CD1c-positive myeloid dendritic cell (primary cell): ENCODE measurements at regions not wholly inside any gene's neighbourhood (a gene's known extent, or its start where the extent isn't known, plus 50 kb on each side); places are given as distances from the start of the nearest gene placed in this dataset.

Experiments used
- DNase-seq: peaks from one replicate; pipeline ENCODE4 v3.0.0-alpha.2; 2016; ENCODE audit errors: extremely low spot score

DNA sequence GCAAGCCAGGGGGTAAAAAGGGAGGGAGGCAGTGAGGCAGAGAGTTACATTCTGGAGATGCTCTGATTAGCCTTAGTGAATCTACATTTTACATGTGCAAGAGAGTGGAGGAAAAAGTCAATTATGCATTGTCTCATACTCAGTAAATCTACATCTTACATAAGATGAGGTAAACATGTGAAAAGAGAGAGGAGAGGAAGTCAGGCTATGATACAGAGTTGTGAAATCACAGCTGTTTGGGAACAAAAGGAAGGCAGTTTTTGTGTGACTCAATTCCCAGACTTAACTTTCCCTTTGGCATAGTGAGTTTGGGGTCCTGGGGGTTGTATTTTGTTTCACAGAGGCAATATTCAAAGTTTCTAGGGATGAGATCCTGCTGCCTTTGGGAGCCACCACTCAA, 67.8 kb downstream of the GP2 start:
- no peak for DNase-seq

DNA sequence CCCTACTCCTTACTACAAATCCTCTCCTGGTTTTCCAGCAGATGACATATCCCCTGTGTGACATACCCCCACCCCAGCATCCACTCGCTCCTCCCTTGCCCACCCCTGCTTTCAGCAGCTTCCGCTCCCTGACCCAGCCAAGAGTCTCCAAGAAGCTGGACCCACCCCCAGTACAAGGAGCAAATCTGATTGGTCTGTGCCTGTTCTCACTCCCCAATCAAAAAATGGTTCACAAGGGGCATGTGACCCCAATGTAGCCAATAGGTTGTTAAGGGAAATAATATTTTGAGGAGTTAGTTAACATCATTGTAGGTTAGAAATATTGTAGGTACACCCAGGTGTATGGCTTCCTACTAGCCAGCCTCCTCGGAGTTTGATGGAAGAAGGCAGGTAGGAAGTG, 70.1 kb downstream of the GP2 start:
- DNase-seq = no peak

DNA sequence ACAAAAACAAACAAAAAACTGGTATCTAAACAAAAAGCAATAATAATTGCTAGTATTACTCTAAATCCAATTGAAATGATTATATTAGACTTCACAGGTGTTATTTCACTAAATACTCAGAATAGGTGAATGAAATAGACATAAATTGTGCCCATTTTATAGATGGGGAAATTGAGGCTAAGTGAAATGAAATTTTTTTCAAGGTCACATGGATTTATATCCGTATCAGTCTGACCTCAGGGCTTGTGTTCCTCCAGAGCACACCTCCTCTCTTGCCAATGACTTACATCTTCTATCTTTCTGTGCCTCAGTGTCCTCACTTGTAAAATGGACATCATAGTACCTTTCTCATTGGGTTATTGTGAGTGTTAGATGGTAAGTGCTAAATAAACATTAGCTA, 72.3 kb downstream of the GP2 start:
- no peak for DNase-seq

DNA sequence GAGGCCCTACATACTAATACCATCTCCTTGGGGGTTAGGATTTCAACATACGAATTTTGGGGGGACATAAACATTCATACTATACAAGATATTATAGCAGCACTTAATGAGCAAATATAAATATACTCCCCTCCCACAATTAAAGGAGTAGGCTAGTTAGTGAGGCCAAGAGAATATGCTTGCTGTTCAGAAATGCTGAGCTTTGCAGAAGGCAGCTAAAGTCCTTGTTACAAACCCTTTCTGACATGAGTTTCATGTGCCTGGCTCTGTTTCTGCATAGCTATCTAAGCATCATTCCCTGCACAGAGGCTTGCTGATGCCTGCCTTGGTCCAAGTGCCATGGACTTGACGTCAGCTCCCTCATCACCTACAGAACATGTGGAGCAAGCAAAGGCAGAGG, 73.5 kb downstream of the GP2 start:
- DNase-seq = no peak

DNA sequence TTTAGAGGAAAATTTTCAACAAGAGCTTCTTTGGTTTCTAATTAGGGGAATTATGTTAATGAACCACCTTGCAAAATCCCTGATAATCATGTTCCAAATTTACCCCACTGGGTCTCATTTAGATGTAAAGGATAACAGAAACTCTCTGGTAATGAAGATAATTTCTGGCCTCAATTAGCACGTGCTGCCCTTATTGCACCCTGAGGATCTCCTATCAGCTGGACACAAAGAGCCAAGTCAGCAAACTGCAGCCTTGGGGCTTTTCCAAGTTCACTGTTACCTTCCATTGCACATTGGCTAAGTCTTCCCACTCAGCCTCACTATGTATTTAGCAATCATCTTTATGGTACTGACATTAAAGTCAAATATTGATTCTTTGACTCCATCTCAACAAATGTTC, 78.1 kb downstream of the GP2 start:
- no peak for DNase-seq

DNA sequence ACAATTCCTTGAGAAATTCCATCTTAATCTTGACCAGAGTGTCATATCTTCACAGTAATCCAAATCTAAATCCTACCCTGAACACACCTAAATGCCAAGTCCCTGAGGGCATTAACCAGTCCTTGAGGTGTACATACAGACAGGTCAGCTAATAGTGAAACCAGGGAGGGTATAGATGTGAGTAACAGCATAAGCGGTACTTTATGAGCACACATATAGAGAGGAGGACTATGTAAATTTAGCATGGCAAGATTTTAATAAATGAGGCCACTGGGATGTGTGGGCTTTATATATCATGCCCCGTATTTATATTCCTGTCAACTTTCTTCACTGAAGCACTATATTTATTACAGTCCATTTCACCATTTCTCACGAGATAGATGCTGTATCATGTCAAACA, 80.2 kb downstream of the GP2 start:
- no peak for DNase-seq

DNA sequence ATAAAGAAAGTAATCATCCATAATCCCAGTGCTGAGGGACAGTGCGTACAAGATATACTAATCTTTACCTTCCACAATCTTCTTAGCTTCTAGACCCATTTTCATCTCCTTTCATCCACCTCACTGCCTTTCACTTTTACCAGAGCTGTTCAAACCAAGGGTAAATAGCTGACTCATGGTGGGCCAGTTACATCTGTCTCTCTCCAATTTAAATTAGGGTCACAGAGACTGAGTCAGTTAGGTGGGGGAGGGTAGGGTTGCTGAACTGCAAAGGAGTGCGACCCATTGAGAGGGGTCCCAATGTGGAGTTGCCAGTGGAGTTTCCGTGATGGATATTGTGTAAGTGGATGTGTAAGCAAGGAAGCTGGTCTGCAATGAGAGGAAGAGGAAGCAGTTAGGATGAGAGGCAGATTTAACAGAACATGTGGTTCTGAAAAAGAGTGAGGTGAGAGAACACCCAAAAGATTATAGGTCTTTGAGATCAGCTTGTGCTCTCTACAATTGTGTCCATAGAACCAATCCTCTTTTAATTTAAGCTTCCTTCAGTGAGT, 83.5 kb downstream of the GP2 start:
- DNase-seq = no peak

DNA sequence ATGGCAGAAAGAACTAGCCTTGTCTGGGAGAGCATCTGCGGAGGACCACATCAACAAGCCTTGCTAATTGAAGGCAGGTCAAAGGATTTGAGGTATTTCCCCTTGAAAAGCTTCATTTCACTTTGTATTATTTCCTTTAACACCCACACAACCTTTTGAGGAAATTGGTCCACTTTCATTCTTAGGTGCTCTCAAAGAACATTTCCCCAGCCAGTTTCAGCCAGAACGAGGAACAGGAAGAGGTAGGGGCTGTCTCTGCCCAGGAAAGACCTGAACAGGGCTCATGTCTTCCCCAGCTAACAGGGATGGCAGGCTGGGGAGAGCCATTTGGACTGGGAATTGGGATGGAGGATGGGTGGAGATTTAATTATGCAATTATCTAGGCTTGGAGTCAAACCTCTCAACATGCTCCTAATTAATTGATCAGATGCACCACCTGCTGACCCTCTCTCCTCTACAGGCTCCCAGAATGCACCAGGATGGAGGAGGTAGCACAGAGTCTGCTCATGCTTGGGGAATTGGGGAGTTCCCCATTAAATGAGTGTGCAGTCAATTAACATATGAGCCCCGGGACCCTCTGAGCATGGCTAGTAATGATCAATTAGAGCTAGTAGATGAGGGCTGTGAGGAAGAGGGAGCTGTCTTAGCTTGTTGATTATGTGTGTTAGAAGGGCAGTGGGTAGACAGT, 84.6 kb downstream of the GP2 start:
- DNase-seq = peak; percentile 3

DNA sequence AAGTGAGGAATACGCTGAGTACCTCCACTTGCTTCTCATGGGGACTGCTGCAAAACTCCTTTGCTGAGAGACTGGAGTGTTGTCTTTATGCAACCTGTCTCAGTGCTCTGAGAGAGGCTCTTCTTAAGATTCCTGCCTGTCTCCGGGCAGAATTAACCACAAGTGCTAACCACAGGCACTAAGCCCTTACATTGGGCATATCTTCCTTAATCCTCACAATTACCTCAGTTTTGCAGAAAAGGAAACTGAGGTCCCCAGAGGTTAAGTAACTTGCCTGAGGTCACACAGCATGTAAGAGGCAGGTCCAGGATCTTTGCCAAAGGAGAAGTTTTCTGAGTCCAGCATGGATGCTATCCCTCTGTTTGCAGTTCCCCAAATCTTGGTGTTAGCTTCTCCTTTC, 86.0 kb downstream of the GP2 start:
- no peak for DNase-seq

DNA sequence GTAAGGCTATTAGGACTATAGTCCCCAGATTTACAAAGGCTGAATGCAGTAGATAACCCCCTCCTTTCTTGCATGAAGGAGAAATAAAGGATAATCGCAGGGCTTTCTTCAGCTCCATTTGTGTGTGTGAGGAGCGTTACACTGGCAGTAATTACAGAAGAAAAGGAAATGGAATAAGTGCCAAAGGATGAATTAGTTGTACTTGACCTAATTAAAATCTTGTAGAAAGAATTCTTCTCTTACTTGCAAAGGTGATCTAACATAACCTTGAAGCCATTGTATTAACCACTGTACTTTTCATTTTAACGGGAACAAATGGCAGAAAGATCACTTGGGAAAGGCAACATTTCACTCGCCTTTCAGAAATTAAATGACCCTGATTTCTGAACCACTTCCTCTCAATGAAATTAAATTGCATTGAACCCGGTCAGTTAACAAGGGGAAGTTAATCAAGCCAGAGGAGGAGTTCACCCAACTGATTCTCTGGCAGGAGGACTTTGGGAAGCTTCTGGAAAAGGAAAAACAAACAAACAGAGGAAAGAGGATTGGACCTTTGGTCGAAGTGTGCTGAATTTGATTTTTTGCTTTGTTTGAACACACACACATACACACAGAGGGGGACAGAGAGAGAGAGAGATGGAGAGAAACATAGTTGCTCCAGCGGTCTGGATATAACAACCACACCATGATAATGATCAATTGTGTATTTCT, 90.6 kb downstream of the GP2 start:
- DNase-seq = no peak

DNA sequence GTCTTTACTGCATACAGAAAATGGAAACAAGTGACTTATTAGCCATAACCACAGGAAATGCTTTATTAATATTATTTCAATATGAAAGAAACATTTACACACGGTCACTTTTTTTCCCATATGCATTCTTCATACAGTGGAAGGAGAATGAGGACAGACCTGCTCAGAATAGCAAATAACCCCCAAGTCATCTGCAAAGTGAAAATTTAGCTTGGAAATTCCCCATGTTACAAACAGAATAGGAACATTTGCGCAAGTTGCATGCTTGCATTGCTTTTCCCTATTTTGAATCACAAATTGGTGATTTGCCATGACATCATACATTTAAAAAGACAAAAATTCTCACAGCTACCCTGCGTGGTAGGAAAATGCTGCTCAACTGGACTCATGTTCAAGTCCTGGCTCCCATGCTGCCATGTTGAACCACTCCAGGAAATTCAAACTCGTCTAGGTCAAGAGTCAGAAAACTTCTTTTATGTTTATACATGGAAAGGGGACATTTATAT, 102.0 kb downstream of the GP2 start:
- no peak for DNase-seq

DNA sequence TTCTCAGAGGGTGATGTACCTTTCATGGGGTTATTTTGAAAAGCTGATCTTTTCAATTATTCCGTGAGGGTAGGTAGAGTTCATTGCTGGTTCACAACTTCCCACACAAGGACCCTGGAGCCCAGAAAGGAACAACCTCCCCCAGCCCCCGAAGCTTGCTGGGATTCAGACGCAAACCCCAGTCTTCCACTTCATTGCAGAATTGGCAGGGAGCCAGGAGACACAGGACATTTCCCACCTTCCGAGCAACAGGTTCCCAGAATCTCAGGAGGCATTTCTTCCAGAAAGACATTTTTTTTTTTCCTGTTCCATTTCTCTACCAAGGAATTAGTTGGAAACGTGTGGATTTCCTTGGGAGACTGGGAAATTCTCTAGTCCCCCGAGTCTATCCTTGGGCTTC, 106.1 kb downstream of the GP2 start:
- DNase-seq = no peak

DNA sequence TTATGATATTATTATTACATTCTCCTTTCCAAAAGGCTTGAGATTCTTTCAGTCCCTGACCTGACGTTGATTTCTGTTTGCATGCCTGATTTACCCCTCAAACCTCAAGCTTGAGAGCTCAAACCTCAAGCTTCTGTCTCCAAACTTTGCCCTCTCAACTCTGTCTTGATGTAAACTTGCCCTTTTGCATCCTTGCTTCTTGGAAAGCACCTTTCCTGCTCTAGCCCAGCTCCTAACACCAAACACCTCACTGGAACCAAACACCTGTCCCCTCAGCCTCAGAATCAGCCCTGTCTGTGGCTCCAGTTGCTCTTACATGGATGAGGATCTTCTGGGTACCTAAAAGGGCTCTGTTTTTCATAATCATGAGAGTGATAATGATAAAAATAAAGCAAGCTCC, 109.2 kb downstream of the GP2 start:
- DNase-seq = no peak

DNA sequence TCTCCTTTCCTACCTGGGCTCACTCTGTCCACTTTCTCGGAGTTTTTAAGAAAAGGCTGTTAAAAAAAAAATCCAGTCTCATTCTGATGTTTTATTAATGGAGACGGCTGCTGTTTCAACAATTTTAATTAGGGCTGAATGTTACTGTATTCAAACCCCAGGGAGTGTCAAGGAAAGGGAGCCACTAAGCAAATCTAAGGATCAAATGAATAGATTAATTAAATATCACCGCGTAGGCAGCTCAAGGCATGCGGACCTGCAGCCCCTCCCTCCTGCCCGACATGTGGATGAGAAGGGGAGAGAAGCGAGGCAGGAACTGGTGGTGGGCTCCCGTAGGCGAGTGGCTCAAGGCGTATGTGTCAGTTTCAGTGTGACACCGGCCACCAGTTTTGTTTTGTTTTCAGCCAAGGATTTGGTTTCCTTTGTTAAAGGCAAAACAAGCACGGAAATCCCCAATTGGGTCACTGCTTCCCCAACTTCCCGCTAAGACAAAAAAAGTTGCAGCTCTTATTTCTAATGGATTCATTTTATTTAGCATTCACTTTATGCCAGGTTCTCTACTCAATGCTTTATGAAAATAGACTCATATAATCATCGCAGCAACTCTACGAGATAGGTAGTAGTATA, 110.6 kb downstream of the GP2 start:
- no peak for DNase-seq

DNA sequence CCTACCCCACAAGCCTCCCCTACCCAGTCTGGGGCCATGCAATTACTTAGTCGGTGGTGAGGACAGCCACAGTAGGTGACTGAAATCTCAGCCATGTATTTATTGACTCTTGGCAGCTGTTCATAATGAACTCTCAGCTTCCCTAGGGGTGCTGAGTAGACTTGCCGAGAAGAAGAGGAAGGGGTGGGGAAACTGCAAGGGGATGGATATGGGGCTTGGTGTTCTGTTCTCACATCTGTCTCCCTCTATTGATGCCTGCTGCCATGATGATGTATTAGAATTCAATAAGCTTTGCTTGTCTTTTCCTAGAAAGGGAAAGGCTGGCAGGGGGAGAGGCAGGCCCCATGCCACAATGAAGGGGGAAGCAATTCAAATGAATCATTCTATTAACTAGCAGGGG, 112.9 kb downstream of the GP2 start:
- DNase-seq = no peak

DNA sequence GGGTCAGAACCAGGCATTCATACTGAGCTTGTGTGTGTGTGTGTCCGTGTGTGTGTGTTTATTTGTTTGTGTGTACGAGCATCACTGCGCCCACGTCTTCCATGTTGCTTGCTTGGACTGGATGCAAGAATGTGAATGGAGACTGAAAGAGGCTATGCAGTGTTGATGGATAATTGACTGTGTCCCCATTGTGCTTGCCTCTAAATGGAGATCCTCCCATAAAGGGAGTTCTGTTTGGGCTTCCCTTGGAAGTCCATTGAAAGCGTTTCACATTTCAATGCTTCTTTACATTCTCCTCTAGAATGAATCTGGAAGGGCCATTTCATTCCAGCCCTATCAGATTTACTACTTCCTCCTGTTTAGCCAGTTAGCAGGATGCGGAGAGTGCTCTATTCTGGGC, 124.0 kb downstream of the GP2 start:
- no peak for DNase-seq

DNA sequence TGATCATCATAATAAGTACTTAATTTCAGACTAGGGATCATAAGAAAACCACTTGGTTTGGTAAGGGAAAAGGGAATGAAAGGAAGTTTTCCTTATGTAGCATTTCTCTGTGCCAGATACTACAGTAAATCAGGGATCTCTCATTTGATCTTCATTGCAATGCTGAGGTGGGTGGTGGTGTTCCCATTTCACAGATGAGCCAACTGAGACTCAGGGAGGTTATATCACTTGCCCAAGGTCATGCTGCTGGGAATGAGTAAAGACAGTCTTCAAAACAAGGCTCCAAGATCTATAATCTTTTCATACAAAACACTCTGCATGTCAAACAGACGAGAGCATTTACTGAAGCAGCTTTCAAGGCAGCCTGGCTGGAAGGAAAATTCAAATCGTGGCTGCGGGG, 124.6 kb downstream of the GP2 start:
- no peak for DNase-seq

DNA sequence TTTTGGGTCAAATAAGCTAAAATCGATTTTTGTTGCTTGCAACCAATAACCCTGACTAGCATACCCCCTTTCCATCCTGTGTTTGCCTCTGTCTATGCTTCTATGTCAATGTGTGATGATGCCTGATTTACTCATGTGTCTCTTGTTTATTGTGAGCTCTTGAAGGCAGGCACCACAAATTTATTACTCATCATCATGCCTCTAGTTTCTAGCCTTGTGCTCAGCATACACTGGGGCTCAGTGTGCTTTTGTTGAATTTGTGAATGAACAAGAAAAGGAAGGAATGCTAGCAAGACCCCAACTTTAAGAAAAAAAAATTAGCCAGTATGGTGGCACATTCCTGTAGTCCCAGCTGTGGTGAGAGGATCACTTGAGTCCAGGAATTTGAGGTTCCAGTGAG, 119.1 kb upstream of the GPR139 start:
- DNase-seq = no peak

DNA sequence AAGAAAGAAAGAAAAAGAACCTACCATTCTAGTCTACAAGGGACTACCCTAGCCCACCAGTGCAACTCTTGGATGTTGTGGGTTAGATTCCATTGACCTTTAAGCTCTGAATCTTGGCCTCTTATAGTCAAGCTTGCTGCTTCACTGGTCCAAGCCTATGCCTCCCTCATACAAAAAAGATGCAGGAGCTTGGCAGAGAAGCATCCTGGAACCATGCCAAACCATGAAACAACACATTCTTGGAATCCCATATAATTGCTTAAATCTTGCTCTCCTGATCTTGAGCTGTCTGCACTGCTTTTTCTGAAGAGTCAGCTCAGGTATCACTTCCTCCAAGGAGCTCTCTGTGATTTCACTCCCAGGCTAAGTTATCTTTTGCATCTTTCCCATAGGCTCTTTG, 117.9 kb upstream of the GPR139 start:
- no peak for DNase-seq

DNA sequence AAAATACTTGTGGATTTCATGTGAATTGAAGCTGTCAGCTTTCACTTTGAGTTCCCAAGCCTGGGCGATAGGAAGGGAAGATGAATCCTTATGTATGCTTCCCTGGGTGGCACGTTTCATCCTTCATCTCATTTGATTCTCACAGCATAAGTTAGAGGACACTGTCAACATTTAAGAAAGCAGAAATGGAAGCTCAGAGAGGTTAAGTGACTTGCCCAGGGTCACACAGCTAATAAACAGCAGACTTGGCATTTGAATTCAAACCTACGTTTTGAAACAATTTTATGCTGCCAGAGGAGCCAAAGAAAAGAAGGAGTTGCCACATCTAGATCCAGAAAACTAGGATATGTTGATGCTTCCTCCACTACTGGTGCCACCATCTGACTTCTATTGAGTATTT, 108.3 kb upstream of the GPR139 start:
- no peak for DNase-seq

DNA sequence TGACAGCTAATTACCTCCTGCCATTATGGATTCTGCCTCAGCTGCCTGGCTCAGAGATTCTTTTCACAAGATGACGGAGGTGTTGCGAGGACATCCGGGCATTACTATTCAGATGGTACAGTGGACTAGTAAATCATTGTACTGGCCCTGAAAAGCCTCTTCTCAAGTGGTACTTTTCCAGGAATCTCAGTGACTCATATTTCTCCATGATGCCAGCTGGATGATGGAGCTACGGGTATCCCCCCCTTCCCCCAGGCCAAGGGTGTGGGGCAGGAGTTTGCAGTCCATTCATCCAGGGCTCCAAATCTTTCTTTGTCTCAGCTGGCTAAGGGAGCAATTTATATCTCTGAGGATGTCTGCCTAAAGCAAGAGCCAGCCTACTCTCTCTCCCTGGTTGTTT, 107.7 kb upstream of the GPR139 start:
- DNase-seq = no peak

DNA sequence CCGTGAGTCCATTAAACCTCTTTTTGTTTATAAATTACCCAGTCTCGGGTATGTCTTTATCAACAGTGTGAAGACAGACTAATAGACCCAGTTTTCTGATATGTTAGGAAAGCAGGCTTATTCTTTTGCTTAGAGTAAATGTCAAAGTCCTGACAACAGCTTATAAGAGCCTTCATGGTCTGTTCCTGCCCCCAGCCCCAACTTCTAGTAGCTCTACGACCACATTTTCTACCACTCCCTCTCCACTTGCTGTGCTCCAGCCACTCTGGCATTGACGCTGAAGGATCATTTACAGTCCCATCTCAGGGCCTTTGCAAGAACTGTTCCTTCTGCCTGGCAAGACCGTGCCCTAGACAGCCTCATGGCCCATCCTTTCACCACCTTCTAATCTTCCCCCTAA, 104.6 kb upstream of the GPR139 start:
- no peak for DNase-seq

DNA sequence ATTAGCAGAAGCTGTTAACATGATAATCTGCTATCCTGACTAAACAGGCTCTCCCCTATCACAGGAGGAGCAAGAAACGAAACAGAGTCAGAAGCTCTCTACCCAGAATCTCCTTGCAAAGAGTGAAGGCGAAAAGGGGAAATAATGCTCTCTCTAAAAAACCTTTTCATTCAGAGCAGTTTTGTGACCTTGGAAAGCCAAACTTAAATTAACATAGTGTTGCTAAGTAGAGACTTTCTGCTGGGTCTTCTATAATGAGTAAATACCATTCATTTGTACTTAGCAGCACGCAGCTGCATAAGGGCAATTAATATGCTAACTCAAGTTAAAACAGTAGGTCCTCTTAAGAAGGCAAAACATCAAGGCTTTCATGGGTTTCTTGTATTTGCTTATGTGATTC, 101.7 kb upstream of the GPR139 start:
- no peak for DNase-seq
